Thyroid gland (tissue), 4 donors: ENCODE measurements at regions not wholly inside any gene's neighbourhood (a gene's known extent, or its start where the extent isn't known, plus 50 kb on each side); places are given as distances from the start of the nearest gene placed in this dataset.

Experiments used
- DNase-seq, 2 donors: peaks; one replicate each; pipeline ENCODE4 v3.0.0-alpha.2; 2019
- H3K27ac ChIP-seq, 3 donors: fragments of 200-600 bp; sonication (generic); 1 replicate in 2 of 3; 2 replicates in 1 of 3; pipeline ENCODE4 v1.5.1; 2016 to 2019; ENCODE audit warnings: mild to moderate bottlenecking in 1 of 3, moderate library complexity in 1 of 3
- H3K27me3 ChIP-seq: fragments of 200-600 bp; sonication (generic); one replicate; pipeline ENCODE4 v1.5.1; 2019
- H3K36me3 ChIP-seq, 2 donors: fragments of 200-600 bp; sonication (generic); one replicate each; pipeline ENCODE4 v1.5.1; 2016 to 2019
- H3K4me1 ChIP-seq, 2 donors: fragments of 200-600 bp; sonication (generic); one replicate each; pipeline ENCODE4 v1.5.1; 2017 to 2019
- H3K4me3 ChIP-seq, 3 donors: fragments of 200-600 bp; sonication (generic); replicated peaks in 1 of 3; 1 replicate in 2 of 3; 2 replicates in 1 of 3; pipeline ENCODE4 v1.5.1; 2016; ENCODE audit warnings: mild to moderate bottlenecking in 1 of 3
- H3K9me3 ChIP-seq: fragments of 200-600 bp; sonication (generic); one replicate; pipeline ENCODE4 v1.5.1; 2017
- POLR2A ChIP-seq, 2 donors: fragments of 450-650 bp; IDR thresholded peaks; one replicate each; pipeline ENCODE4 v1.6.1; 2017; ENCODE audit warnings: antibody characterized with exemption in 2 of 2, mild to moderate bottlenecking in 2 of 2, moderate library complexity in 1 of 2
- whole genome bisulfite sequencing, 2 donors: methylation state at CpG; one replicate each; pipeline ENCODE4 v1.1.5; 2017; 5-methylcytosine and 5-hydroxymethylcytosine counted together
- intact Hi-C: fragments of 100-400 bp; cut with DNase I; formaldehyde crosslinking; loops from one replicate; pipeline ENCODE4 v1.15.1; 2023
- TF ChIP-seq, protein P1 (sequence below), 6 experiments: fragments of 200-600 bp in 3 of 6; fragments of 450-650 bp in 3 of 6; sonication (generic) in 3 of 6; IDR thresholded peaks; one replicate each; pipeline ENCODE4 v1.5.1; 2016 to 2019; ENCODE audit warnings: antibody characterized with exemption in 6 of 6, mild to moderate bottlenecking in 2 of 6, inconsistent platforms in 1 of 6, moderate library complexity in 1 of 6

DNA sequence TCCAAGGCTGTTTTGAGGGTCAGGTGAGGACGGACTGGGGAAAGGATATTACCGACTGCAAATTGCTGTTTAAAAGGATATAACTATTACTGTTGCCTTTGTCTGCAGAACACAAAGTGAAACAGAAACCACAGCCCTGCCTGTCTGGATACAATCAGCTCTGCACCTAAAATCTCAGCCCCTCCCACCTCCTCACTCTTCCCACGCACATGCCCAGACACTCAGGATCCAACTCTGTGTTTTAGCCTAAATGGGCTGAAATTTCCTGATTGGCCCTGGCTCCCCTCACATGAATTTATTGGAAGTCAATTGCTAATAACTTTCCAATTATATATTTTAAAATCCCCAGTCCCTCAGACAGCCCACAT lies 176.3 kb upstream of the PPP1R26 start:
- no peak for DNase-seq
- H3K4me3 ChIP-seq, result no peak overlapping the region
- no peak overlapping the region for H3K27ac ChIP-seq
- TF ChIP-seq, protein P1, sequence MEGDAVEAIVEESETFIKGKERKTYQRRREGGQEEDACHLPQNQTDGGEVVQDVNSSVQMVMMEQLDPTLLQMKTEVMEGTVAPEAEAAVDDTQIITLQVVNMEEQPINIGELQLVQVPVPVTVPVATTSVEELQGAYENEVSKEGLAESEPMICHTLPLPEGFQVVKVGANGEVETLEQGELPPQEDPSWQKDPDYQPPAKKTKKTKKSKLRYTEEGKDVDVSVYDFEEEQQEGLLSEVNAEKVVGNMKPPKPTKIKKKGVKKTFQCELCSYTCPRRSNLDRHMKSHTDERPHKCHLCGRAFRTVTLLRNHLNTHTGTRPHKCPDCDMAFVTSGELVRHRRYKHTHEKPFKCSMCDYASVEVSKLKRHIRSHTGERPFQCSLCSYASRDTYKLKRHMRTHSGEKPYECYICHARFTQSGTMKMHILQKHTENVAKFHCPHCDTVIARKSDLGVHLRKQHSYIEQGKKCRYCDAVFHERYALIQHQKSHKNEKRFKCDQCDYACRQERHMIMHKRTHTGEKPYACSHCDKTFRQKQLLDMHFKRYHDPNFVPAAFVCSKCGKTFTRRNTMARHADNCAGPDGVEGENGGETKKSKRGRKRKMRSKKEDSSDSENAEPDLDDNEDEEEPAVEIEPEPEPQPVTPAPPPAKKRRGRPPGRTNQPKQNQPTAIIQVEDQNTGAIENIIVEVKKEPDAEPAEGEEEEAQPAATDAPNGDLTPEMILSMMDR (IDR thresholded peaks at IDR 0.05), result no peak
- TF ChIP-seq POLR2A (IDR thresholded peaks at IDR 0.05), result no peak
- 47 to 58% methylated on average over 3 of the region's 3 CpGs for WGBS, 2 donors
- H3K9me3 ChIP-seq, result no peaks in the 10 kb centered on the region
- intact Hi-C loops, result no loop called here
- no peaks in the 10 kb centered on the region for H3K36me3 ChIP-seq
- H3K27me3 ChIP-seq, result peaks cover 4% of the 10 kb centered on the region
- H3K4me1 ChIP-seq, result peaks cover 0 to 5% of the 10 kb centered on the region in 2 donors

DNA sequence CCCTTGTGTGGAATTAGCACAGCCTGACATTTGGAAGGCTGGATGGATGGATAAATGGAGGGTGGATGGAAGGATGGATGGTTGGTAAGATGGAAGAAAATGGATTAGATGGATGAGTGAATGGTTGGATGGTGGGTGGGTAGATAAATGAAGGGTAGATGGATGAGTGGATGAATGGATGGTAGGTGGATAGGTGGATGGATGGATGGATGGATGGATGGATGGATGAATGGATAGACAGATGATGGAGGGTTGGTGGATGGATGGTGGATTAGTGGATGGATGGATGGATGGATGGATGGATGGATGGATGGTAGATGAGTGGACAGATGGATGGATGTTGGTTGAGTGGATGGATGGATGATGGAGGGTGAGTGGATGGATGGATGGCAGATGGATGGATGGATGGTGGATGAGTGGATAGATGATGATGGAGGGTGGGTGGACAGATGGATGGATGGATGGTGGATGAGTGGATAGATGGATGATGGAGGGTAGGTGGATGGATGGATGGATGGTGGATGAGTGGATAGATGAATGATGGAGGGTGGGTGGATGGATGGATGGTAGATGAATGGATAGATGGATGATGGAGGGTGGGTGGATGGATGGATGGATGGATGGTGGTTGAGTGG lies 175.6 kb upstream of the PPP1R26 start:
- Histone ChIP-seq H3K4me3 (no peak overlapping the region), H3K36me3 (no peaks in the 10 kb centered on the region), H3K27me3 (peaks cover 4% of the 10 kb centered on the region), H3K27ac (no peak overlapping the region), H3K9me3 (no peaks in the 10 kb centered on the region), H3K4me1 (peaks cover 0 to 5% of the 10 kb centered on the region in 2 donors)
- intact Hi-C loops, result no loop called here
- no peak for TF ChIP-seq POLR2A (IDR thresholded peaks at IDR 0.05)
- TF ChIP-seq, protein P1 (IDR thresholded peaks at IDR 0.05), result no peak
- DNase-seq, result no peak

DNA sequence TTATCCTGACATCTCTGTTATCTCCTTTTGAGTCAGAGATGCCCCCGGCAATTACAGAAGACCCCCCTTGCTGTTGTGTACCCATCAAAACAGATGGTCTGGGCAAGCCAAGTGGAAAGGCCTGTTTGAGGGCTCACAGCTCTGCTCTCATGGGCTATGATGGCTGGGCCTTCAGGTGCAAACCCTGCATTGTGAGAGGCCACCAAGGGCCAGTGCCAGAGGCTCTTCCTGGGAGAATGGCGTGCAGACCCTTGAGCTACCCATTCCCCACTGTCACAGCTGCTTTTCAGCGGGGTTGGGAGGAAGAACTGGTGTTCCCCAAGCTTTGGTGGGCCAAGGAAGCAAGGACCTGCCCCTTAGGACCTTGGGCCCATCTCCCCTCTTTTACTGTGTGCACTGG lies 174.7 kb upstream of the PPP1R26 start:
- Histone ChIP-seq H3K4me1 (peaks cover 0 to 5% of the 10 kb centered on the region in 2 donors), H3K36me3 (no peaks in the 10 kb centered on the region), H3K9me3 (no peaks in the 10 kb centered on the region), H3K27ac (no peak overlapping the region), H3K27me3 (peaks cover 4% of the 10 kb centered on the region), H3K4me3 (no peak overlapping the region)
- intact Hi-C loops, result no loop called here
- TF ChIP-seq, protein P1 (IDR thresholded peaks at IDR 0.05), result no peak
- no peak for DNase-seq
- 88 to 92% methylated on average over 3 of the region's 3 CpGs for WGBS, 2 donors

DNA sequence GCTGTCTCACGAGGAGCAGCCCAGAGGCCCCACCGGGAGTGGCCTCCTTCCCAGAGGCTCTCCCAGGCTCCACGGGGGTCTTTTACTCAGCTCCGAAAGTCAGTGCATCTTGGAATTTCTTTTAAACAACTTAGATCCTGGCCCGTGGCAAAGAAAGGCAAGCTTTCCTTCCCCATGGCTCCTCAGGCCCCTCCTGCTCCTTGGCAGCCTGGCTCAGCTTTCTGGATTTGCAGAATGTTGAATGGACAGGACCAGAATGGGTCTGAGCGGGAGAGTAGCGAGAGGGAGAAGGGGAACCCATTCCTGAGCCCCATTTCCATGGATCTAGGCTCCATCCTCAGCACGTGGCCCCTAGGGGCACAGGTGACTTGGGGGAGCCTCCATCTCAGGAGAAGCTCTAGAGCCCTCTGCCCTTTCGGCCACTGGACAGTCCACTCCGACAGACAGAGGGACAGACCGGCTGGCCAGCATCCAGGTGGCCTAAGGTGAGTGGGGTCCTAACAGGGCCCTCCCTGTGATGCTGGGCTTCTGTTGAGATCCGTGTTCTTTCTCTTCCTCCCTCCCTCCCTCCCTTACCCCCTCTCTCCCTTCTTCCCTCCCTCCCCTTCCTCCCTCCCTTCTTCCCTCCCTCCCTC lies 173.9 kb upstream of the PPP1R26 start:
- Histone ChIP-seq H3K9me3 (no peaks in the 10 kb centered on the region), H3K27ac (no peak overlapping the region), H3K4me3 (no peak overlapping the region), H3K36me3 (no peaks in the 10 kb centered on the region), H3K27me3 (no peaks in the 10 kb centered on the region), H3K4me1 (peaks cover 0 to 4% of the 10 kb centered on the region in 2 donors)
- no peak for DNase-seq
- WGBS, 2 donors, result 70 to 82% methylated on average over 12 of the region's 12 CpGs
- intact Hi-C loops, result no loop called here
- TF ChIP-seq POLR2A (IDR thresholded peaks at IDR 0.05), result no peak
- TF ChIP-seq, protein P1 (IDR thresholded peaks at IDR 0.05), result no peak

DNA sequence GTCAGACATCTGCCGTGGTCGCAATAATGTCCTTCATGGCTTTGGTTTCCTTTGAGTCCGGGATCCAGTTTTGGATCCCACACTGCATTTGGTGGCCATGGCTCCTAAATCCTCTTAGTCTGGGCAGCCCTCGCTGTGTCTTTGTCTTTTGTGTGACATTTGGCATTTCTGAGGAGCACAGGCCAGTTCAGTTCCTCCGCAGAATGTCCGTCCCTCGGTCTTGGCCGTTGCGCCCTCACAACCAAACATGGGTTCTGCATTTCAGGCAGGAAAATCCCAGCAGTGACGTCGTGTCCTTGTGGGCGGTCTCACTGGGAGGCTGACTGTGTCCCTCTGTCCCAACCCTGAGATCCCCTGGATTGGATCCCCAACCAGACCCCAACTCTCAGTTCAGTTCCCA lies 172.9 kb upstream of the PPP1R26 start:
- no peak for TF ChIP-seq POLR2A (IDR thresholded peaks at IDR 0.05)
- no peaks in the 10 kb centered on the region for H3K9me3 ChIP-seq
- H3K4me1 ChIP-seq, result no peaks in the 10 kb centered on the region
- intact Hi-C loops, result no loop called here
- H3K27ac ChIP-seq, result no peak overlapping the region
- 86 to 90% methylated on average over 12 of the region's 12 CpGs for WGBS, 2 donors
- no peak for DNase-seq
- H3K27me3 ChIP-seq, result no peaks in the 10 kb centered on the region
- H3K4me3 ChIP-seq, result no peak overlapping the region
- no peaks in the 10 kb centered on the region for H3K36me3 ChIP-seq
